Suppressor macrophage treated with lipopolysaccharide for 1 hour (primary cell): ENCODE measurements at regions not wholly inside any gene's neighbourhood (a gene's known extent, or its start where the extent isn't known, plus 50 kb on each side); places are given as distances from the start of the nearest gene placed in this dataset.
"Not testable (repeated sequence)": the region's sequence is repeated elsewhere in the genome, so short reads cannot be mapped to it uniquely, and the experiment has no call there.

ENCODE experiments used
- DNase-seq, 3 donors: peaks; one replicate each; pipeline ENCODE4 v3.0.0-alpha.2; 2020 to 2022

DNA sequence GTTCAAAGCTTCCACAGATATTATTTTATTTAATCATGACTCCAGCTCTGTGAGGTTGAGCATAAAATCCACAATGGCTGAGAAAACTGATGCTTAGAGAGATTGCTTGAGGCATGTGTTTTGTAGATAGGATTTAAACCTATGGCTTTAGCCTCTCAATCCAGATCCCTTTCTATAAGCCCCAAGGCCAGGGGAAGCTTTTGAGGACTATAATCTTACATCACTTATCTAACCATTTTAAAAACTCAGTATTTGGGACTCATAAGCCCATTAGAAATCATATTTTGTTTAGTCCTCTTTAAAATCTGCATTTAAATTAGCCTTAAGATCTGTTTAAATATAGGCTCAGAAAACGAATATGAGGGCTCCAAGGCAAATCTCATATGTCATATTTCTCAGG lies 135.4 kb upstream of the SERPINE2 start:
- DNase-seq: no peak

DNA sequence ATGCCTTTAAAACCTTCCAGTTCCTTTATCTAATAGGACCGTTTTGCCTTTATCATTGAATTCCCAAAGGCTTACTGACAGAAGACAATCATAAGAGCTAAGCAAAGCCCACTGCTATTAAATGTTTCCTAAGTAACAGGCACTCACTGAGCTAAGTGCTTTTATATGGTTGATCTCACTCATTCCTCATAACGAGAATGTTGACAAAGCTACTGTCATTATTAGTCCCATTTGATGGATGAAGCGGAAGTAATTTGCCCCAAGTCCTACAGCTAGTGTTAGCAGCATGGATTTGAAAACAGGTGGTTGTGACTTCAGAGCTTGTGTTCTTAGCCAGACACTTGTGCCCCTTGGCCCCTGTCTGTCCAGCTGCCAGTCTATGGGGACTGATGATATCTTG lies 134.8 kb upstream of the SERPINE2 start:
- no peak for DNase-seq

DNA sequence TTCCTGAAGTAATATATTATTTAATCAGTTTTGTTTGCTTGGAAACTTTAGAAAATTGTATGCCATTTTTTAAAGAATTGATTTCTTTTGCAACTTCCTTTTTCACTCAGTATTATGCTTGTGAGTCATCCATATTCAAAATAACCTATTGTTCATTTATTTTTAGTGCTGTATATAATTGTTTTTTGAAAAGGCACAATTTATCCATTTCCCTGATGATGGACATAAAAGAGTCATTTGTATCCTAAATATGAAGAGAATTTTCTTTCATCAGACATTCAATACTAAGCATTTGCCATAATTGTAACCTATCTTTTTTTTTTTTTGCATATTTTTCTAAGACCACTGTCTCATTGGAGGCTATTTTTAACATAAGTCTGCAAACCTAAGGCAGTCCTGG lies 134.1 kb upstream of the SERPINE2 start:
- peak in 2 of 3 donors; percentile 1 to 18 for DNase-seq

DNA sequence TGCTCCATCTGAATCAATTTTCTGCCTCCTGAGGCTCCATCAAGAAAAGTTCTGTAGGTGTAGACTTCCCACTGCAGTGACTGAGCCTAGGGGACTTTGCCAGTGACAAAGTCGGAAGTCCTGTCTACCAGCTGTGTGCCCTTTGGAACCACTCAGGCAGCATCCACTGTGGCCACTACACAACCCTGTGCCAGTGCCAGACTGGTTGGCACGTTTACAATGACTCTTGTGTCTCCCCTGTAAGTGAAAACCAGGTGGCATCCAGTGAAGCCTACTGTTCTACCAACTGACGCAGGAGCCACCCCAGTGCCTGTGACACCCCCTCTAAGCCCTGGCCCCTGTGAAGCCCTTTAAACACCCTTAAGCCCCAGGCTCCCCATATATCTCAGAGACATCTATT lies 132.1 kb upstream of the SERPINE2 start:
- DNase-seq: no peak

DNA sequence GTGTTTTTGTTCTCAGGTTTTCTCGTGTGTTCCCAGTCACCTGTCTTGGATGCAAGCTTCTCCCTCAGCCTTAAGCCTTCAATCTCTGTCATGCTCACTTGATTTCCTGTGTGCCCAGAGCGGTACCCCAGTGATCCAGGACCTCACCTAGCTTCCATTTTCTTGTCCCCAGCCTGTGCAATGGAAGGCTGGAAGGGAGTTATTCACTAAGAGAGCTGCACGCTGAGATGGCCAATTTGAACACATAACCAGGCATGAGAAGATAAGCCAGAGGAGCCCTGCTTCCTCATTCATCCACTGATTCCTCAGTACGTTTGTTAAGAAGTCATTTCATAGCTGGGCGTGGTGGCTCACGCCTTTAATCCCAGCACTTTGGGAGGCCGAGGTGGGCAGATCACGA lies 130.8 kb upstream of the SERPINE2 start:
- DNase-seq: no peak

DNA sequence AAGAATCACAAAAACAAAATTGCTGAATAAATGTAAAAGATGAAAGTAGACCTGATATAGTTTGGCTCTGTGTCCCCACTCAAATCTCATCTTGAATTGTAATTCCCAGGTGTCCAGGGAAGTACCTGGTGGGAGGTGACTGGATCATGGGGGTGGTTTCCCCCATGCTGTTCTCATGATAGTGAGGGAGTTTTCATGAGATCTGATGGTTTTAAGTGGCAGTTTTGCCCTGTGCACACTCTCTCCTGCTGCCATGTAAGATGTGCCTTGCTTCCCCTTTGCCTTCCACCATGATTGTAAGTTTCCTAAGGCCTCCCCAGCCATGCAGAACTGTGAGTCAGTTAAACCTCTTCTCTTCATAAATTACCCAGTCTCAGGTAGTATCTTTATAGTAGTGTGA lies 128.7 kb upstream of the SERPINE2 start:
- not testable (repeated sequence) for DNase-seq

DNA sequence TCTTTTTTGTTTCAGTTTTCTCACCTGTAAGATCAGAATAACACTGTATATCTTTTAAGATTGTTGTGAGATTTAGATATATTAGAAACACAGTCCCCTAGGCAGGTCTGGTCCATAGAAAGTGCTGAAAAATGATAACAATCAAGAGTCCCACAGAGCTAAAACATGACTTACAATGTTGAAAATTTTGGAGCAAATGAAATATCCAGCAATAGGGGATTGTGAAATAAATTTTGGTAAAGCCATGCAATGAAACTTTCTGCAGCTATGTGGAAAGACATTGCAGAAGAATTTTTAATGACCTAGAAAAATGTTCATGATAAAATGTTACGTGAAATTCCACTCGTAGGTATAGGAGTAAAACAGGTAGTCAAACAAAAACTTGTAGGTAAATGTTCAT lies 127.6 kb upstream of the SERPINE2 start:
- DNase-seq: no peak

DNA sequence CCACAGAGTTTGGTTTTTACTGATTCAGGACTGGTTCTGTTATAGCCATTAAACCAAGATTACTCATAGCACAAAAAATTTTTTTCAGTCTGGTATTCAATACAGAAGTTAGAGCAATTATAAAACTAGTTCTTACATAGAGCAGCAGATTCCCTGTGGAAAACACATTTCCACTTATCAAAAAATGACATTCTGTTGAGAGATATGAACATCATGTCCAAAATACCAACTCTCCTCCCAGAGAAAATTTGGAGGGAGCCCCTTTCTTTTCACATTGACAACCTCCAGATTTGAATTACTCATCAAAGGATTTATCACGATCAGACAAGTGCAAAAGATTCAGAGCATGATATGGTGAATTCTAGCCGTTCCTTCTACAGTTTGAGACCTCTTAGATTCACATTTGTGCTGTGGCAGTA lies 126.8 kb upstream of the SERPINE2 start:
- no peak for DNase-seq

DNA sequence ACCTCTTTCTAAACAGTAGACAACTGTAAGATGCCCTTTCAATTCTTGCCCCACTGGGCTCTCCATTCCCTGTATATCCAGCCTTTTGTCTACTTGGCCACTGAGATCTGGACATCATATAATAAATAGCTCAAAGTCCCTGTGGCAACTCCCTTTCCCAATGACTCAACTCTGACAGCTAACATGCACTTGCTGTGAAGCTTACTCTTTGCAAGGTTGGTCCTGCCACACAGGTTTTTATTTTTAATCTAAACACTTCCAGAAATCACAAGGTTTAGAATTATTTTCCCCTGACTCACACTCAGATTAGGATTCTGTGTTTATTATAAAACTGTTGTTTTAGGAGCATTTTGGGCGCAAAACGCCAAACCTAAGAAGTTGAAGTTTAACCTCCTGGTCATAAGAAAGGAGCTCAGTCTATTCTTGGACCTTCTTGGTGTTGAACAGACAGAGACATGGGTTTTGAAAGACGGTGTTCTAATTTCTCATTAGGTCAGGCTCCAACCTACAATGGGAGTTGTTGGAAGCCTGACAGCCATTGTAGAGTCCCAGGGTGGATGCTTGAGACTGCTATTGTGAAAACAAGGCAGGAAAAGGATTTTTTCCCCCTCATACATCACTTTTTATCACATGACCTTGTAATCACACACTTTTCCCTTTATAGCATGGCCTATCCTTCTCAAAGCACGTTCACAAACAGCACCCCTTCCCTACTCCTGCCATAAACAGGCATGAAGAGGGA lies 124.7 kb upstream of the SERPINE2 start:
- DNase-seq: no peak

DNA sequence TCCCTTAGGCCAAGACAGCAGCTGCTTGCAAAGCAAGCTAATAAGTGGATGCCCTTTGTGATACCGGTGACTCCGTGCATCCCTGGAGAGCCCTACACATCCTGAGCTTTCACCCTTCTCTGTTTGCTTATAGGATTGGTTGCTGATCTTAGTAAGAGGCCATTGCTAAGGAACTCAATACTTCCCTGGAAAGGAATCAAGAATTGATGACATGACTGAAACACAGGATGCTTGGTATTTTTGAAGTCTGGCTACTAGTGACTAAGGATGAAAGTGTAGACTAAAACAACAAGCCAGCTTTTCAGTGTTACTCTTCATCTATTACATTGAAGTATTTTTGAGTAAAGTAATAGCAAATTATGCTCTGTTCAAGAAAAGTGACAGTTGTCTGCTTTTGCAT lies 123.0 kb upstream of the SERPINE2 start:
- DNase-seq: no peak

DNA sequence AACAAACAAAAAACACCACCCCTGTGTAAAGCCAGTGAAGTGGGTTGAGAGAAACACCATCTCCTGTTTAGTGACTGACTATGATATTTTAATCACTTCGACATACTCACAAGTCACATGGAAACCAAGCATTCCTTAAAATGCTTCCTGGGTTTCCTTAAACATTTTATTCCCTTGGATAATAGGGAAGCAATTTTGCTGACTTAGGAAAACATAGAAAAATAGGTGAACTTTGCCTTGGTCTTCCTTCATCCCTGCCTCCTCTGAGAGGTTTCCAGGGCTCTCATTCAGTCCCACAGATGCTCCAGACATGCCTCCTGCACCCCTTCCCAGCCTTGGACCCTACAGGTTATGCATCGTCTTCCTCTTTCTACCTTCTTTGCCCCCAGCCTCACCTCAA lies 122.6 kb upstream of the SERPINE2 start:
- no peak for DNase-seq

DNA sequence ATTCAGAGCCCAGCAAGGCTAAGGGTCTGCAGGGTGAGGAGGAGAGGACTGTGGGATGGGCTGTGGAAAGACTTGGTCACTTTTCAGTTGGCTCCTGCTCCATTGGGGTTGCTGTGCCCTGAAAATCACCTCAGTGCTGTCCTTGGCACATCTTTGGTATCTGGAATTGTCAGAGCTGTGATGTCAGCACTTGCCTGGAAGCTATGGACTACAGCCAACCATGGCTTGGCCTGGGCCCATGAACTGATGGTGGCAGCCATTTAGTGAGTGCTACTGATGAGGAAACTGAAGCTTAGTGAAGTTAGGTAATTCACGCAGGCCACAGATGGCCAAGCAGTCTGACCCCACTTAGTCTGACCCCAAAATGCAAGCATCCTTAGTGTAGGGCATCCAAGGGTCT lies 121.8 kb upstream of the SERPINE2 start:
- DNase-seq: no peak

DNA sequence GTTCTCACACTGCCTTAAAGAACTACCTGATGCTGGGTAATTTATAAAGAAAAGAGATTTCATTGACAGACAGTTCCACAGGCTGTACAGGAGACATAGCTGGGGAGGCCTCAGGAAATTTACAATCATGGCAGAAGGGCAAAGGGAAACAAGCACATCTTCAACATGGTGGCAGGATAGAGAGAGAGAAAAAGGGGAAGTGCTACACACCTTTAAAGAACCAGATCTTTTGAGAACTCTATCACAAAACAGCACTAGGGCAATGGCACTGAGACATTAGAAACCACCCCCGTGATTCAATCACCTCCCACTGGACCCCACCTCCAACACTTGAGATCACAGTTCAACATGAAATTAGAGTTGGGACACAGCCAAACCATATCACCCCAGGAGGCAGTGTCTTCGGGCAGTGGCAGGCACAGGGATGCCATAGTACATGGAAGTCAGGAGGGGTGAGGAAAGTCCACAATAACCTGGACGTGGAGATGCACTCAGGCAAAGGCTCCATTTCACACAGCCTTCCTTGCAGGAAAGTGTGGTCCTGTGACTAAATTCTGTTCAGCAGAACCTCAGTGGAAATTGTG lies 120.4 kb upstream of the SERPINE2 start:
- DNase-seq: no peak

DNA sequence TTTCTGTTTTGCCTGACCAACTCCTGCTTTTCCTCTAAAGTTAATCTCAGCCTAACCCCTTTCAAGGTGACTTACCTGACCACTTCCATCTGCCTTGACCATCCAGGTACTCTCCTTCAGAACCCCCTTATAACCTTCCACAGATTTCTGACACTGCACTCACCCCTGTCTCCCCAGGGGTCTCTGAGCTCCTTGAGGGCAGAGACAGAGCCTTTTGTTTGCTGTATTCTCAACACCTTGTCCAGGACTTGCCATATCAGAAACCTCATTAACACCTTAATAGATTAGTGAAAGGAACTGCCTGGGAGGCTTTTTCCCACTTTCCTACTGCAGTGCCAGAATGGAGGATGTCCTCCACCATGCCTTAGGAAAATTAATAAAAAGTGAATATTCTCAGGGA lies 119.7 kb upstream of the SERPINE2 start:
- DNase-seq: no peak

DNA sequence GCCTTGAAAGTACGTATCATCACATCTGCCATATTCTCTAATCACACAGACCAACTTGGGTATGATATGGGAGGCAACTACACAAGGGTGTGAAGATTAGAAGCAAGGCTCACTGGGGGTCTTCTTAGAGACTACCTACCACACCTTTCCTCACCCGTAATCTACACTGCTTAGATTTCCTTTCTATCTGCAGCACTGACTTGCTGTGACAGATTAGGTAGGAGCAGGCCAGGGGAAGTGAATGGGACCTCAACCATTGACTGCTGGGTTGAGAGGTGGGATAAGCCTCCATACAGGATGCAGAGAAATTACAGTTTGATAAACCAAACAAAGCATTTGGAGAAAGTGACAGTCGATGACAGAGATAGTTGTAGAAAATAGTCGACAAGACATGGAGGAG lies 119.0 kb upstream of the SERPINE2 start:
- no peak for DNase-seq

DNA sequence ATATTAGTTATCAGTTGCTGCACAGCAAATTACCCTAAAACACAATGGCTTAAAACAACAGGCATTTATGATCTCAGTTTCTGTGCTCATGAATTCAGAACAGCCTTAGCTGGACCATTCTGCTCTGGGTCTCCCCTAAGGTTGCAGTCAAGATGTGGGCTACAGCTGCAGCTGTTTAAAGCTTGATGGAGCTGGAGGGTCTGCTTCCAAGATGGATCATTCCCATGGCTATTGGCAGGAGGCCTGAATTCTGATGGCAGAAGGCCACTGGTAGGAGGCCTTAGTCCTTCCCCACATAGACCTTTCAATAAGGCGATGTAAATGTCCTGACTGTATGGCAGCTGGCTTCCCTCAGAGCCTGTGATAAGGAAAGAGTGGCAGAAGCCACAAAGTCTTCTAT lies 118.6 kb upstream of the SERPINE2 start:
- no peak for DNase-seq

DNA sequence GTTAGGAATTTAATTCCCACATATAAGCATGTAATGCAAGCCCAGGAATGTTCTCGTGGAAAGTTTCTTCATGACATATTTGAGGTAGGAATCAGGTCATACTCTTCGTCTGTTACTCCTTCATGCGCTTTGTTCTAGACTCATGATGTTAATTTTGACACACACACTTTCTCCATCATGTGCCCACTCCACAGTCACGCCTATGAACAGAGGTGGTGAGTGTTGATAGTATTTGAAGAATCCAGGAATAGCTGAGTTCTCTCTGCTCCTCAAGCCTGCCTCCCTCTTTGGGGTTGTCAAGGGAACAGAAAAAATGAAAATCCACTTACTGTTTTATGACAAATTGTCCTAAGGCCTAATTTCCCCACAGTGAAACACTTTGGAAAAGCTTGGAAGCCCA lies 117.3 kb upstream of the SERPINE2 start:
- DNase-seq: no peak

DNA sequence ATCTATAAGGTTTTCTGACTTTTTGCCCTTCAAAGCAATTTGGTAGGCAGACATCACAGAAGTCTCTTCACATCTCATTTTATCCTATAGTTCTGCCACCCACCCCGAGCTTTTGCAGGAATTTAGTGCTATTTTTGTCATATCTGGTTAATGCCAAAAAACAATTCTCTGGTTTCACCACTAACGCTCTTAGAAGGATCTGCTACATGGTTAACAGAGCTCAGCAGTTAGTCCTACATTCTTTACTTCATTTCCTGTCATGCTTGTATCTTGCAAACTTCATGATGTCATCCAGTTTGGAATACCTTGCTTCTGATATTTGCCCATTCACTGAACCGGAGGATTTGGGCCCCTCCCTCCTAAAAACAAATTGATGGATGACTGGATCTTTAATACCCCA lies 116.8 kb upstream of the SERPINE2 start:
- DNase-seq: no peak

DNA sequence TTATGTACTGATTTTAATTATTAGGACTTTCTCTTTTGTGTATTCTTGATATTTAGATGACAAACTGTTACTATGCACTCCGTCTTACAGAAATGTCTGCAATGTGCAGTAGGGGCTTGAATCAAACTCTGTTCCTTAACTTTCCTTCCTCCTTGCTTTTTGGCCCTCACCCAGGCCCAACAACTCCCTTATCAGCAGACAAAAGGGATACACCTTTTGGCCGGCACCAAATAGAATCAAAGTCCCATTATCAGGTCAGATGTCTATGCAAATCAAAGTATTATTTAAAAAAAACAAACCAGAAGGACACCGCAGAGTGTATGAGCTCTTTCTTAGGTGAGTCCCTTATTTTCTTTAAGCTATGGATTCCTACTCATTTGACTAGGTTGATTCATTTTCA lies 116.3 kb upstream of the SERPINE2 start:
- DNase-seq: no peak

DNA sequence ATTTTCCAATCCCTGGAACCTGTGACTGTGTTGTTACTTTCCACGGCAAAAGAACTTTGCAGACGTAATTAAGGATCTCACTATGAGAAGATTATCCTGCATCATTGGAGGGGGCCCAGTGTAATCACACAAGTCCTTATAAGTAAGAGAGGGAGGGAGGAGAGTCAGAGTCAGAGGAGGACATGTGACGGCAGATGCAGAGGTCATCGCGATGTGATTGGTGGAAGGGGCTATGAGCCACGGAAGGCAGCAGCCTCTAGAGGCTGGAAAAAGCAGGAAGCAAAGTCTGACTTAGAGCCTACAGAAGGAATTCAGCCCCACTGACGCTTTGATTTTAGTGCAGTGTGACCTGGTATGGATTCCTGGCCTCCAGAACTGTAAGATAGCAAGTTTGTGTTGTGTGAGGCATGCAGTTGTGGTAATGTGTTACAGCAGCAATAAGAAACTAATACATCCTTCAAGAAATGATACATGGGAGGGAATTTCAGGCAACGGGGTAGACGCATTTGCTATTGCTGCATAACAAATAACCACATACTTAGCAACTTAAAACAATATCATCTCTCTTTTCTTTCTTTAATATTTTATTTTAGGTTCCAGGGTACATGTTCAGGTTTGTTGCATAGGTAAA lies 112.7 kb upstream of the SERPINE2 start:
- no peak for DNase-seq

DNA sequence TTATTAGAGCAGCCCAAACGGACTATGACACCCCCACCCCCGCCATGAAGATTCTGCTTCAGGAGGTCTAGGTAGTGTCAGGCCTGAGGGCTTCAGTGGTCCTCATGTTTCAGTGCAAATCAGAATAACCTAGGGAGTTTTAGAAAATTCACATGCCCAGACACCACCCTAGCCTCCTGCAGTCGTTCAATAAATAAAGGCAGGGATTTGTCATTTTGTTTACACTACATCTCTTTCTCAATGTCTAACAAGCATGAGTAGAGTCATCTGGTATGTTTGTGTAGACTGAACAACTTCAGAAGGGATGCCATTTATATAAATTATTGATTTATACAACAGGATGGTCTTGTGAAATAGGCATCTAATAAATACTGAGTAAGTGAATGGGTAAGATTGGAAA lies 112.1 kb upstream of the SERPINE2 start:
- no peak for DNase-seq

DNA sequence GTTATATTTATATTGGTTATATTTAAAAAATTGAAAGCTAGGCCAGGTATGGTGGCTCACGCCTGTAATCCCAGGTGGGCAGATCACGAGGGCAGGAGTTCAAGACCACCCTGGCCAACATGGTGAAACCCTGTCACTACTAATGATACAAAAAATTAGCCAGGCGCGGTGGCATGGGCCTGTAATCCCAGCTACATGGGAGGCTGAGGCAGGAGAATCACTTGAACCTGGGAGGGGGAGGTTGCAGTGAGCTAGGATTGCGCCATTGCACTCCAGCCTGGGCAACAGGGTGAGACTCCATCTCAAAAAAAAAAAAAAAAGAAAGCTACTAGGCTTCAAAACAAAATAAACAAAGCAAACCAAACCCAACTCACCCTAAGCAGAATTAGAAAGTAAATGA lies 109.0 kb upstream of the SERPINE2 start:
- DNase-seq: not testable (repeated sequence)

DNA sequence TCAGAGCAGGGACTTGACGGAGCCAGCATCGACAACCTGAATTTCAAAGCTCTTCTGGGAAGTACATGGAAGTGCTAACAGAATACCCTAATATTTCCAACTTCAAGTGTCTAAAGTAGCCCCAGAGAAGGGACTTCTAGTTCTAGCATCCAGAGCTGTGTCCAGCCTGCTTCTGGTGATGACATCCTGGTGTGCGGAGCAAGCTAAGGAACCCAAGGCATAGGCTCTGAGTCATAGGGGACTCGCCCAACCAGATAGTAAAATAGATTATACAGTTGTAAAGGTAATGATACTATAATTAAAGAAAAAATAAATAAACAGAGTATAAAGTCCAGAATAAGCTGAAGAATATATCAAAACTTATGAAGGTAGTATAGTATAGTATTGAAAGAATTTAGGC lies 108.1 kb upstream of the SERPINE2 start:
- DNase-seq: no peak

DNA sequence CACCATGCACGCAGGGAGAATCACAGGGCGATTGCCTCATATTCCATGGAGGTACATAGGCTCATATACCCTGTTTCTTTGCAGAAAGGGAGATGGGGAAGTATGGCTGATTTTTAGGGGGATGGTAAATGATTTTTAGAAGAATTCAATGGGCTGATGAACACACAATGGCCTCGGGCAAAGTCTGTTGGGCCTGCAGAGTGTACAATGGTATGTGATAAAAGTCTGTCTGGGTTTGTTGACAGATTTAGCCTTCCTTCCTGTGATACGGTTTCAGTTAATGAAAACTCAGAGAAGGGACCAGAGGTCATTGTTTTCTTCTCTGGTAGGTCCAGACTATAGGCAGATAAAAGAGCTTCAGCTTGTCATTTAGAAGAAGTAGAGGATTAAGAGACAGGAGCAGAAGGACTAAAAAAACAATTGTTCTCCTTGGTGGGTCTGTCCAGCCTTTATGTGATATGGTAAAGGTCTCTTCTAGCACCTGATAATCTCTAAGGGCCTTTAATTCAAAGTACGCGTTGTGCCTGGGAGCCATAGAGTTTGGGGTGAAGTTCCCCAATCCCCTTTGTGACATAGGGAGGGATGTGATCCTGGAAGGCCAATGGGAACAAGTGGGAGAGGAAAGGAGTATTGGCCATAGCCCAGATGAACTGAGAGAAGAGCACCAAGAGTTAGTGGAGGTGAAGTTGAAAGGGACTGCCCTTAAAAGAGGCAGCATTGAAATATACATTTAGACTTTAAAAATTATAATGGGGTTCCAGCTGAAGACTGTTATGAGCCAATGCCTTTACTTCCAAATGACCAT lies 107.5 kb upstream of the SERPINE2 start:
- no peak for DNase-seq
